Sigmoid colon (tissue), 4 donors: ENCODE measurements at regions not wholly inside any gene's neighbourhood (a gene's known extent, or its start where the extent isn't known, plus 50 kb on each side); places are given as distances from the start of the nearest gene placed in this dataset.

Experiments
- EP300 ChIP-seq, 4 donors: sonication (generic); formaldehyde crosslinking; IDR thresholded peaks; one replicate each; pipeline ENCODE4 v1.6.1; 2017; ENCODE audit warnings: antibody characterized with exemption in 4 of 4
- TF ChIP-seq, protein P1 (sequence below), 4 experiments: fragments of 450-650 bp in 3 of 4; fragments of 200-600 bp in 1 of 4; IDR thresholded peaks; one replicate each; pipeline ENCODE4 v1.5.1; 2016 to 2019; ENCODE audit warnings: antibody characterized with exemption in 4 of 4, mild to moderate bottlenecking in 3 of 4, moderate library complexity in 2 of 4

DNA sequence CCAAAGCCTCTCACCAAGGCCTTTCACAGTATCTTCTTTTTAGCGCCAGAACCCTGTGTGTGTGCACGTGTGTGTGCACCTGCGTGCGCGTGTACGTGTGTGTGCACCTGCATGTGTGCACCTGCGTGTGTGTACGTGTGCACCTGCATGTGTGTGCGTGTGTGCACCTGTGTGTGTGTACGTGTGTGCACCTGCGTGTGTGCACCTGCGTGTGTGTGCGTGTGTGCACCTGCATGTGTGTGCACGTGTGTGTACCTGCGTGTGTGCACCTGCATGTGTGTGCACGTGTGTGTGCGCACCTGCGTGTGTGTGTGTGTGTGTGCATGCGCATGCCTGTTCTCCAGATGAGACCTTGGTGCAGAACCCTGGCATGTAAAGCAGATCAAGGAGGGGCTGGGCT is 131.4 kb upstream of the HDAC4 start:
- TF ChIP-seq, protein P1, sequence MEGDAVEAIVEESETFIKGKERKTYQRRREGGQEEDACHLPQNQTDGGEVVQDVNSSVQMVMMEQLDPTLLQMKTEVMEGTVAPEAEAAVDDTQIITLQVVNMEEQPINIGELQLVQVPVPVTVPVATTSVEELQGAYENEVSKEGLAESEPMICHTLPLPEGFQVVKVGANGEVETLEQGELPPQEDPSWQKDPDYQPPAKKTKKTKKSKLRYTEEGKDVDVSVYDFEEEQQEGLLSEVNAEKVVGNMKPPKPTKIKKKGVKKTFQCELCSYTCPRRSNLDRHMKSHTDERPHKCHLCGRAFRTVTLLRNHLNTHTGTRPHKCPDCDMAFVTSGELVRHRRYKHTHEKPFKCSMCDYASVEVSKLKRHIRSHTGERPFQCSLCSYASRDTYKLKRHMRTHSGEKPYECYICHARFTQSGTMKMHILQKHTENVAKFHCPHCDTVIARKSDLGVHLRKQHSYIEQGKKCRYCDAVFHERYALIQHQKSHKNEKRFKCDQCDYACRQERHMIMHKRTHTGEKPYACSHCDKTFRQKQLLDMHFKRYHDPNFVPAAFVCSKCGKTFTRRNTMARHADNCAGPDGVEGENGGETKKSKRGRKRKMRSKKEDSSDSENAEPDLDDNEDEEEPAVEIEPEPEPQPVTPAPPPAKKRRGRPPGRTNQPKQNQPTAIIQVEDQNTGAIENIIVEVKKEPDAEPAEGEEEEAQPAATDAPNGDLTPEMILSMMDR (IDR thresholded peaks at IDR 0.05) = no peak
- no peak for TF ChIP-seq EP300 (IDR thresholded peaks at IDR 0.05)
